IPS-NIHi7 (cell line): ENCODE measurements at regions not wholly inside any gene's neighbourhood (a gene's known extent, or its start where the extent isn't known, plus 50 kb on each side); places are given as distances from the start of the nearest gene placed in this dataset.

Experiments
- DNase-seq: peaks from one replicate; pipeline ENCODE4 v3.0.0; 2012; ENCODE audit warnings: mixed read lengths; ENCODE audit errors: extremely low spot score

GRCh38 chr2:172358691-172359556 lies 68.5 kb upstream of the ITGA6 start:
- DNase-seq, result no peak

- no peak for DNase-seq
Measured at GRCh38 chr2:172361360-172361759, 66.0 kb upstream of the ITGA6 start.

- DNase-seq, result no peak
Measured at GRCh38 chr2:172361840-172362239, 65.5 kb upstream of the ITGA6 start.

GRCh38 chr2:172364261-172364660 lies 63.1 kb upstream of the ITGA6 start:
- DNase-seq, result no peak

- DNase-seq, result no peak
Measured at GRCh38 chr2:172366596-172367150, 60.7 kb upstream of the ITGA6 start.

- DNase-seq, result no peak
Measured at GRCh38 chr2:172370821-172371455, 56.4 kb upstream of the ITGA6 start.

- DNase-seq, result no peak
Measured at GRCh38 chr2:172372436-172372835, 55.0 kb upstream of the ITGA6 start.

- no peak for DNase-seq
Measured at GRCh38 chr2:172373076-172373475, 54.3 kb upstream of the ITGA6 start.

- DNase-seq, result no peak
Measured at GRCh38 chr2:172373766-172374165, 53.6 kb upstream of the ITGA6 start.

GRCh38 chr2:172374318-172375240 lies 52.8 kb upstream of the ITGA6 start:
- DNase-seq, result no peak

GRCh38 chr2:172375251-172375650 lies 52.1 kb upstream of the ITGA6 start:
- no peak for DNase-seq

- DNase-seq, result no peak
Measured at GRCh38 chr2:172376016-172376415, 51.4 kb upstream of the ITGA6 start.

- no peak for DNase-seq
Measured at GRCh38 chr2:172376505-172377125, 50.8 kb upstream of the ITGA6 start.

- no peak for DNase-seq
Measured at GRCh38 chr2:172377408-172377807, 50.0 kb upstream of the ITGA6 start.
